Stimulated activated effector memory CD8-positive, alpha-beta T cell treated with anti-CD3 and anti-CD28 coated beads, Interleukin-12 subunit alpha, Interleukin-12 subunit beta, amount 100 ng/mL, for 72 hours (primary cell): ENCODE measurements at regions not wholly inside any gene's neighbourhood (a gene's known extent, or its start where the extent isn't known, plus 50 kb on each side); places are given as distances from the start of the nearest gene placed in this dataset.
"Not testable (repeated sequence)": the region's sequence is repeated elsewhere in the genome, so short reads cannot be mapped to it uniquely, and the experiment has no call there.

Experiments
- ATAC-seq: fragments of 150-1000 bp; cut with Tn5 transposase; 2 replicates; pipeline ENCODE4 v1.10.0; 2021
- DNase-seq, 2 donors: peaks; one replicate each; pipeline ENCODE4 v3.0.0; 2021 to 2022; ENCODE audit warnings: low spot score in 2 of 2
- H3K27ac Mint-ChIP-seq: one replicate; pipeline ENCODE4 v1.8.0; 2022; ENCODE audit warnings: mild to moderate bottlenecking, mixed read lengths
- H3K36me3 Mint-ChIP-seq: one replicate; pipeline ENCODE4 v1.8.0; 2022; ENCODE audit warnings: mild to moderate bottlenecking, mixed read lengths
- H3K4me1 Mint-ChIP-seq: one replicate; pipeline ENCODE4 v1.8.0; 2022; ENCODE audit warnings: mixed read lengths
- H3K4me3 Mint-ChIP-seq: one replicate; pipeline ENCODE4 v1.8.0; 2022; ENCODE audit warnings: mild to moderate bottlenecking, mixed read lengths
- H3K9me3 Mint-ChIP-seq: one replicate; pipeline ENCODE4 v1.8.0; 2022; ENCODE audit warnings: mixed read lengths

DNA sequence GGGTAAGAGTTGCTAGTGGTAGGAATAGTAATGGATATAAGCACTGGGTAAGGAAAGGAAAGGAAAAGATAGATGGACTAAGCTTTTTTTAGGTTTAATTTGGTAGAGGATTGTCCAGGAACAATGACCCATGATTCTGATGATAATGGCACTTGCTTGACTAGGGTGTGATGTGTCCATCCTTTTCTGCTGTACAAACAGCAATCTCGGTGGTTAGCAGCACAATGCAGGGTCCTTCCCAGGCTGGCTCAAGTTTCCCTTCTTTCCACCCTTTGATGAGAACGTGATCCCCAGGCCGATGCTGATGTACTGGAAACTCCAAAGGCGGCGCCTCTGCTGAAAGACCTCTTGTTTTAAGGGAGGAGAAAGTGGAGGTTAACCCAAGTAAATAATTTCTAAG lies 105.3 kb downstream of the TMEM167A start:
- Mint-ChIP-seq H3K4me1 (peaks cover 7% of the 10 kb centered on the region), H3K36me3 (peaks cover 6% of the 10 kb centered on the region), H3K9me3 (peaks cover 16% of the 10 kb centered on the region), H3K4me3 (no peak overlapping the region), H3K27ac (no peak overlapping the region)
- ATAC-seq, result no peak
- no peak for DNase-seq

- DNase-seq, ATAC-seq, H3K36me3 Mint-ChIP-seq, H3K4me1 Mint-ChIP-seq, H3K4me3 Mint-ChIP-seq, H3K27ac Mint-ChIP-seq: not testable (repeated sequence)
- H3K9me3 Mint-ChIP-seq, result peaks cover 13% of the 10 kb centered on the region
Measured at GRCh38 chr5:82971034-82971806, 106.0 kb downstream of the TMEM167A start.

- H3K4me1 Mint-ChIP-seq, H3K4me3 Mint-ChIP-seq, H3K27ac Mint-ChIP-seq, H3K9me3 Mint-ChIP-seq, DNase-seq, H3K36me3 Mint-ChIP-seq: not testable (repeated sequence)
- ATAC-seq, result peak; percentile 72
Measured at GRCh38 chr5:82969221-82969976, 107.8 kb downstream of the TMEM167A start.

DNA sequence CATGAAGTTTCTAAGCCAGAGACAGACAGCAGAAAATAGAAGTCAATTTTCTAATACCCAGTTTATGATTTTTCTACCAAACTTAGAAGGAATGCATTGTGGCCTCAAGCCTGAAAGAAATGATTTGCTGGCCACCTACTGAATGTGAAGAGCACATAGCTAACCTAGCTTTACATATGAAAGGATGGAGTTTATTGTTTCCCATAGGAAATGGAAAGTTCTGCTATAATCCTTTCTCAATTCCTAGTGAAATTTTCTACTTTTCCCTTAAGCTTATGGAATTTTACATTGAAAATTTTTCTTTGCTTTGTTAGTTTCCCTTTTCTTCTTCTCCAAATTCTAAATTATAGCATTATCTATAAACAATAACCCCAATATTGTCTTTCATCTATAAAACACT lies 110.1 kb downstream of the TMEM167A start:
- ATAC-seq, result no peak
- no peaks in the 10 kb centered on the region for H3K9me3 Mint-ChIP-seq
- DNase-seq, result no peak
- H3K4me3 Mint-ChIP-seq, result no peak overlapping the region
- H3K36me3 Mint-ChIP-seq, result peaks cover 6% of the 10 kb centered on the region
- peaks cover 7% of the 10 kb centered on the region for H3K4me1 Mint-ChIP-seq
- H3K27ac Mint-ChIP-seq, result no peak overlapping the region

- H3K4me1 Mint-ChIP-seq, result no peaks in the 10 kb centered on the region
- no peak for ATAC-seq
Measured at GRCh38 chr5:82959466-82959865, 117.7 kb downstream of the TMEM167A start.

GRCh38 chr5:82956600-82956999 lies 120.6 kb downstream of the TMEM167A start:
- Mint-ChIP-seq H3K4me1 (no peaks in the 10 kb centered on the region), H3K4me3 (no peak overlapping the region), H3K9me3 (peaks cover 10% of the 10 kb centered on the region), H3K36me3 (no peaks in the 10 kb centered on the region), H3K27ac (no peak overlapping the region)
- ATAC-seq, result no peak
- no peak for DNase-seq

More at GRCh38 chr5:82959466-82959865, 117.7 kb downstream of the TMEM167A start:
- no peaks in the 10 kb centered on the region for H3K36me3 Mint-ChIP-seq
- no peak overlapping the region for H3K27ac Mint-ChIP-seq
- H3K9me3 Mint-ChIP-seq, result peaks cover 8% of the 10 kb centered on the region
- no peak for DNase-seq
- H3K4me3 Mint-ChIP-seq, result no peak overlapping the region

DNA sequence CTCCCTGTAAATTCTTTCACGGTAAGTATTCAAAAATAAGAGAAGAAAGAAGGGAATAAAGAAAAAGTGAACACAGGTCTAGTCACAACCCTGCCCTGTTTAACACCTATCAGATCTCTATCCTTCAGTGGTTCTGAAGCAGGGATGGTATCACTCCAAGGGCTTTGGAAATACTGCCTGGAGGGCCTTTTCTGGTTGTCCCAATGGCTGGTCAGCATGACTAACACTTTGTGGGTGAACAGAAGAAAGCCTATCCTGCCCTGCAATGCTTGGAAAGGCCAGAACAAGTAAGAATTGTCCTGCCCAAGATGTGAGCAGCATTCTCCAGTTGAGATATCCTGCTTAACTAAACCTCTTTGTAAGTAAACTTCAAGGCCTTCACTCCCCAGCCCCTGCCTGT lies 124.9 kb downstream of the TMEM167A start:
- H3K4me3 Mint-ChIP-seq, result no peak overlapping the region
- H3K36me3 Mint-ChIP-seq, result no peaks in the 10 kb centered on the region
- no peak for DNase-seq
- peak; percentile 26 for ATAC-seq
- H3K27ac Mint-ChIP-seq, result no peak overlapping the region
- peaks cover 10% of the 10 kb centered on the region for H3K9me3 Mint-ChIP-seq
- H3K4me1 Mint-ChIP-seq, result no peaks in the 10 kb centered on the region

DNA sequence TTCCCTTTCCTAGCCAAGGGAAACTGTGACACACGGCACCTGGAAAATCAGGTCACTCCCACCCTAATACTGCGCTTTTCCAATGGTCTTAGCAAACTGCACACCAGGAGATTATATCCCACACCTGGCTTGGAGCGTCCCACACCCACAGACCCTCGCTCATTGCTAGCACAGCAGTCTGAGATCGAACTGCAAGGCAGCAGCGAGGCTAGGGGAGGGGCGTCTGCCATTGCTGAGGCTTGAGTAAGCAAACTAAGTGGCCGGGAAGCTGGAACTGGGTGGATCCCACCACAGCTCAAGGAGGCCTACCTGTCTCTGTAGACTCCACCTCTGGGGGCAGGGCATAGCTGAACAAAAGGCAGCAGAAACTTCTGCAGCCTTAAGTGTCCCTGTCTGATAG lies 132.9 kb downstream of the TMEM167A start:
- ATAC-seq, H3K9me3 Mint-ChIP-seq, H3K4me3 Mint-ChIP-seq, H3K4me1 Mint-ChIP-seq, DNase-seq, H3K27ac Mint-ChIP-seq, H3K36me3 Mint-ChIP-seq: not testable (repeated sequence)

DNA sequence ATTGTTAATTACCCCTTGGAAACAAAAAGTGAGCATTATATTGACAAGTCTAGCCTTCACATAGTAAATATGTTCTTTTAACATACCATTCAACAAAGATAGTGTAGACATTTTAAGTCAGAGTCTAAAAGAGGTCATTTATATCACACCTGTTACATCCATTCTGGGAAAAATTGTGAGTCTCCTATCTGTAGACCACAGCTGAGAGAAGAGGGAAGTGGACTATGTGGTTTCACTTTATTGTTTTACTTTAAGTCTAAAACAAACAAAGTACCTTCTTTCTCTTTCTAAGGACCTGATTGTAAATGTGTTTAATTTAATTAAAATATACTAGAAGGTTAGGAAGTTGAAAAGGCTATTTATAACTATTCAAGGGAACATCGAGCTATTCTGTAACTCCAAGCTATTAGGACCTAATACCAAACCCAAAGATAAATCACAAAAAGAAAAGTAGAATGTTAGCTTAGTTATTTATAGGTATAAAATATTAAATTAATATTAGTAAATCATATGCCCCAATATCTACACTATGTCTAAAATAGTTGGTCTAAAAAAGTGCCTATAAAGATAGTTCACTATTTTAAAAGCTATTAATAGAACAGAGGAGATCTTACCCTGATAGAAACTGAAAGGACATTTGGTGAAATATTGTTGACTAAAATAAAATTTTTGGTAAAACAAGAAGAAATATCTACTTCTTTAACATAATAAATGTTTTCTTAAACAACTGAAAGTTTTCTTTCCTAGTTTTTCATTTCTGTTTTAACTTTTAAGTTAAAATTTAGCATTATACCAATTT lies 134.9 kb downstream of the TMEM167A start:
- H3K4me3 Mint-ChIP-seq, result no peak overlapping the region
- DNase-seq (no peak), ATAC-seq (no peak)
- no peaks in the 10 kb centered on the region for H3K36me3 Mint-ChIP-seq
- H3K9me3 Mint-ChIP-seq, result peaks cover 3% of the 10 kb centered on the region
- no peaks in the 10 kb centered on the region for H3K4me1 Mint-ChIP-seq
- no peak overlapping the region for H3K27ac Mint-ChIP-seq

GRCh38 chr5:82938901-82939725 lies 138.1 kb downstream of the TMEM167A start:
- Mint-ChIP-seq H3K36me3 (no peaks in the 10 kb centered on the region), H3K27ac (no peak overlapping the region)

DNA sequence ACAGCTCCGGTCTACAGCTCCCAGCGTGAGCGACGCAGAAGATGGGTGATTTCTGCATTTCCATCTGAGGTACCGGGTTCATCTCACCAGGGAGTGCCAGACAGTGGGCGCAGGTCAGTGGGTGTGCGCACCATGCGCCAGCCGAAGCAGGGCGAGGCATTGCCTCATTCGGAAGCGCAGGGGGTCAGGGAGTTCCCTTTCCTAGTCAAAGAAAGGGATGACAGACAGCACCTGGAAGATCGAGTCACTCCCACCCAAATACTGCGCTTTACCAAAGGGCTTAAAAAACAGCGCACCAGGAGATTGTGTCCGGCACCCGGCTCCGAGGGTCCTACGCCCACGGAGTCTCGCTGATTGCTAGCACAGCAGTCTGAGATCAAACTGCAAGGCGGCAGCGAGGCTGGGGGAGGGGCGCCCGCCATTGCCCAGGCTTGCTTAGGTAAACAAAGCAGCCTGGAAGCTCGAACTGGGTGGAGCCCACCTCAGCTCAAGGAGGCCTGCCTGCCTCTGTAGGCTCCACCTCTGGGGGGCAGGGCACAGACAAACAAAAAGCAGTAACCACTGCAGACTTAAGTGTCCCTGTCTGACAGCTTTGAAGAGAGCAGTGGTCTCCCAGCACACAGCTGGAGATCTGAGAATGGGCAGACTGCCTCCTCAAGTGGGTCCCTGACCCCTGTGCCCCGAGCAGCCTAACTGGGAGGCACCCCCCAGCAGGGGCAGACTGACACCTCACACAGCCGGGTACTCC lies 144.5 kb downstream of the TMEM167A start:
- not testable (repeated sequence) for H3K36me3 Mint-ChIP-seq, H3K9me3 Mint-ChIP-seq, H3K4me1 Mint-ChIP-seq, ATAC-seq, H3K27ac Mint-ChIP-seq, H3K4me3 Mint-ChIP-seq, DNase-seq

More at GRCh38 chr5:82938901-82939725, 138.1 kb downstream of the TMEM167A start:
- Mint-ChIP-seq H3K4me3 (no peak overlapping the region), H3K9me3 (peaks cover 2% of the 10 kb centered on the region), H3K4me1 (no peaks in the 10 kb centered on the region)
- DNase-seq, result no peak
- ATAC-seq, result no peak

- no peak overlapping the region for H3K4me3 Mint-ChIP-seq
- no peak for DNase-seq
Measured at GRCh38 chr5:82931110-82931509, 146.1 kb downstream of the TMEM167A start.

DNA sequence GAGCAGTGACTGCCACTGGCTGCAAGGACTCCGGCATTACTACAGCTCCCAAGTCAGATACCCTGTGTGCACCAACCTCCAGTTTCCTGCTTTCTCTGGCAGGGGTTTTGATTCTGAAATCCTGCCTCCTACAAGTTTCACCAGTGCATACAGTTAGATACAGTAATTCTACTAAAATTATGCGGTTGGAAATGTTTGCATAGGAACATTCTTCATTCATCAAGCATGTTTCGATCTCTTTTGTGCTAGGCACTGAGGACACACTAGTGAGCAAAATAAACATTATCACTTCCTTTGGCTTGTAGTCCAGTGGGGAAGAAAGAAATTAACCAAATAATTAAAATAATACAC lies 152.2 kb downstream of the TMEM167A start:
- no peak overlapping the region for H3K27ac Mint-ChIP-seq
- ATAC-seq (no peak), DNase-seq (no peak)
- H3K9me3 Mint-ChIP-seq, result no peaks in the 10 kb centered on the region
- no peaks in the 10 kb centered on the region for H3K36me3 Mint-ChIP-seq
- H3K4me1 Mint-ChIP-seq, result no peaks in the 10 kb centered on the region
- no peak overlapping the region for H3K4me3 Mint-ChIP-seq

More at GRCh38 chr5:82931110-82931509, 146.1 kb downstream of the TMEM167A start:
- ATAC-seq, result no peak
- no peaks in the 10 kb centered on the region for H3K36me3 Mint-ChIP-seq
- H3K9me3 Mint-ChIP-seq, result peaks cover 2% of the 10 kb centered on the region
- no peak overlapping the region for H3K27ac Mint-ChIP-seq
- no peaks in the 10 kb centered on the region for H3K4me1 Mint-ChIP-seq
